ENCODE measurements at regions not wholly inside any gene's neighbourhood (a gene's known extent, or its start where the extent isn't known, plus 50 kb on each side); places are given as distances from the start of the nearest gene placed in this dataset.

DNA sequence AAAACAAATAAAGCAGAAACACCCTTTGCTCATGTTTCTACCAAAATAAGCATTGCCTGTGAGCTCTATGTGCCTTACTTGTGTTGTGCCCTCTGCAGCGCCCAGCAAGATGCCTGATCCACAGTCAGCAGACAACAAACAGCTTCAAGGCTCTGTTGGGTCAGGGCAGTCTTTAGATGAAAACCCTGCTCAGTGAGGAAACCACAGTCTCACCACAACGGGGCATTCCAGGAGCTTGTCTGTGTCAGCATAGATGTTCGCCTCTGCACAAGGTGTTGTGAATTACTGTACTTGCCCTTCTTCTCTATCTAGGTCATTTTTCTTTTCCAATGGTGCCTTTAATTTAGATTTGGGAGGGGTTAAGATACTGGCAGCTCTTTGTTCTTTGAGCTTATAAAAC lies 251.9 kb downstream of the COL4A1 start:
- Histone ChIP-seq H3K4me3 (ENCODE audit: low read depth, low read length) (no peak overlapping the region), H3K9me3 (ENCODE audit: severe bottlenecking) (no peaks in the 10 kb centered on the region), H3K27me3 (ENCODE audit: insufficient read depth, low read depth, severe bottlenecking) (no peaks in the 10 kb centered on the region), H3K27ac (no peak overlapping the region), H3K36me3 (no peaks in the 10 kb centered on the region)
- no peak for DNase-seq
- TF ChIP-seq, protein P1, sequence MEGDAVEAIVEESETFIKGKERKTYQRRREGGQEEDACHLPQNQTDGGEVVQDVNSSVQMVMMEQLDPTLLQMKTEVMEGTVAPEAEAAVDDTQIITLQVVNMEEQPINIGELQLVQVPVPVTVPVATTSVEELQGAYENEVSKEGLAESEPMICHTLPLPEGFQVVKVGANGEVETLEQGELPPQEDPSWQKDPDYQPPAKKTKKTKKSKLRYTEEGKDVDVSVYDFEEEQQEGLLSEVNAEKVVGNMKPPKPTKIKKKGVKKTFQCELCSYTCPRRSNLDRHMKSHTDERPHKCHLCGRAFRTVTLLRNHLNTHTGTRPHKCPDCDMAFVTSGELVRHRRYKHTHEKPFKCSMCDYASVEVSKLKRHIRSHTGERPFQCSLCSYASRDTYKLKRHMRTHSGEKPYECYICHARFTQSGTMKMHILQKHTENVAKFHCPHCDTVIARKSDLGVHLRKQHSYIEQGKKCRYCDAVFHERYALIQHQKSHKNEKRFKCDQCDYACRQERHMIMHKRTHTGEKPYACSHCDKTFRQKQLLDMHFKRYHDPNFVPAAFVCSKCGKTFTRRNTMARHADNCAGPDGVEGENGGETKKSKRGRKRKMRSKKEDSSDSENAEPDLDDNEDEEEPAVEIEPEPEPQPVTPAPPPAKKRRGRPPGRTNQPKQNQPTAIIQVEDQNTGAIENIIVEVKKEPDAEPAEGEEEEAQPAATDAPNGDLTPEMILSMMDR (IDR thresholded peaks at IDR 0.05; ENCODE audit: low read depth, low read length): no peak

DNA sequence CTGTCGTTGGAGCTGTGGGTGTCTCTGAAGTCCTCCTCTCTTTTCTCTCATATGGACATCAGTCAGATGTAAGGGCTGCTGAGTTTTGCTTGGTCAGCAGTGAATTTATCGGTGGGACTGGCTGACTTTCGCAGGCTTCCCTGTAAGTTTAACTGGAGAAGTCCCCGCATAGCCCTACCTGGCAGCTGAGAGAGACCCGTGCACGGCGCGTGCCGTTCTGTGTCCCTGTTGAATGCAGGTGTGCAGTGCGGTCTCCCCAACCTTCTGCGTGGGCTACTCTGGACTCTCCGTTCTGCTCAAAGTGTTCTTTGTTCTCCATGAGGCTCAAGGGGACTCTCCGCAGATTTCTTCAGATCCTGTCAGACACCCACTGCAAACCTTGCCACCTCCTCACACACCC lies 252.9 kb downstream of the COL4A1 start:
- TF ChIP-seq, protein P1 (IDR thresholded peaks at IDR 0.05; ENCODE audit: low read depth, low read length): no peak
- H3K27me3 ChIP-seq (ENCODE audit: insufficient read depth, low read depth, severe bottlenecking): no peaks in the 10 kb centered on the region
- no peak for DNase-seq

DNA sequence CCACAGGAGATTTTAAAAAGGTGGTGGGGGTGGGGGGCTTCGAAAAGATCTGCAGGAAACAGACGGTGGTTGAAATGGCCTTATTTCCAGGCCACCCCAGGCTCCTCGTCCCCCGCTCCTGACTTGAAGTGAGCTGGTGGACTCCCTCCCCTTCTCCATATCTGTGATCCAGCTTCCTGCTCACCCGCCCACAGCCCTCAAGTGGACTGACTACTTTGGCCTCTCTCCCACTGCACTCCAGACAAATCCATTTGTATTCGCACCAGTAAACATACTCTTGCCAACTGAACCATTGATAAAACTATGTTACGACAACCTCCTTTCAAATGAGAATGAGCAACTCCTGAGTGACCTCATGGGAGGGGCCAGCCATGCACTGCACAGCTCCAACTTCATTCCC lies 259.5 kb downstream of the COL4A1 start:
- DNase-seq: no peak
- no peak overlapping the region for H3K27ac ChIP-seq
- H3K4me3 ChIP-seq (ENCODE audit: low read depth, low read length): no peak overlapping the region
- H3K9me3 ChIP-seq (ENCODE audit: severe bottlenecking): peaks cover 5% of the 10 kb centered on the region
- H3K27me3 ChIP-seq (ENCODE audit: insufficient read depth, low read depth, severe bottlenecking): no peaks in the 10 kb centered on the region
- TF ChIP-seq, protein P1 (IDR thresholded peaks at IDR 0.05; ENCODE audit: low read depth, low read length): no peak
- no peaks in the 10 kb centered on the region for H3K36me3 ChIP-seq

More for the DNA sequence above, 252.9 kb downstream of the COL4A1 start:
- Histone ChIP-seq H3K4me3 (ENCODE audit: low read depth, low read length) (no peak overlapping the region), H3K36me3 (no peaks in the 10 kb centered on the region), H3K9me3 (ENCODE audit: severe bottlenecking) (no peaks in the 10 kb centered on the region), H3K27ac (no peak overlapping the region)

DNA sequence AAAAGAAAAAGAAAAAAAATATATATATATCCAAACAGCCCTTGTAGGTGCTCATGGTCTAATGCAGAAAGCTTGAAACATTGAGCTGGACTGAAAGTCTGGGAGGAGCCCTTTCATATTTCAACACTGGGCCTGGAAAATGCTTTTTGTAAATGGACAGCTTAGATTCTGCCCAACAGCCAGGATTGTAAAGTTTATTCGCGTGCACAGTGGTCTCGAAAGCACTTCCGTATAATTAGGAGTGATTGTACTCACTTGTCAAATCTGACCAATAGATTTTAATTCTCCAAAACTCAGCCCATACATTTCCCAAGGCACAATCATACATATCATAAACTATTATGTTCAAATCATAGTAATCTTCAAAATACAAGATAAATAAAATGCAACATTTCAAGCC lies 260.1 kb downstream of the COL4A1 start:
- TF ChIP-seq, protein P1 (IDR thresholded peaks at IDR 0.05; ENCODE audit: low read depth, low read length): no peak
- DNase-seq: no peak
- Histone ChIP-seq H3K27ac (no peak overlapping the region), H3K9me3 (ENCODE audit: severe bottlenecking) (peaks cover 5% of the 10 kb centered on the region), H3K36me3 (no peaks in the 10 kb centered on the region), H3K27me3 (ENCODE audit: insufficient read depth, low read depth, severe bottlenecking) (no peaks in the 10 kb centered on the region), H3K4me3 (ENCODE audit: low read depth, low read length) (no peak overlapping the region)

DNA sequence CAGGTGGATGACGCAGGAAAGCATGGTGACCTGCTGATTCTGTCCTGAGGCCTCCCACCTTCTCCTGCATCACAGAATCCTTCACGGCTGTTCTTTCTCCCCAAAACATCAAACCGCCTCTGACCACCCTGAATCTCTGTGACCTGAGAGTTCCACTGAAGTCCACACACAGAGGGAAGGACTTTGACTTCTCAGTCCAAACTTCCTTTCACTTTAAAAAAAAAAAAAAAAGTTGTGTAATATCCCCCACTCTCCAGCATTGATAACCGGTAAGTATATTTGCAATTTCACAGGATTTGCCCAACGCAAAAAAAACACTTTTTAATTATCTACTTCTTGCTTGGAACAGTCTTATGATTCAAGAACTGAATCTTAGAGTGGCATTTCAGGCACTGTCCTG lies 259.5 kb upstream of the IRS2 start:
- H3K27me3 ChIP-seq (ENCODE audit: insufficient read depth, low read depth, severe bottlenecking): no peaks in the 10 kb centered on the region
- TF ChIP-seq, protein P1 (IDR thresholded peaks at IDR 0.05; ENCODE audit: low read depth, low read length): no peak

DNA sequence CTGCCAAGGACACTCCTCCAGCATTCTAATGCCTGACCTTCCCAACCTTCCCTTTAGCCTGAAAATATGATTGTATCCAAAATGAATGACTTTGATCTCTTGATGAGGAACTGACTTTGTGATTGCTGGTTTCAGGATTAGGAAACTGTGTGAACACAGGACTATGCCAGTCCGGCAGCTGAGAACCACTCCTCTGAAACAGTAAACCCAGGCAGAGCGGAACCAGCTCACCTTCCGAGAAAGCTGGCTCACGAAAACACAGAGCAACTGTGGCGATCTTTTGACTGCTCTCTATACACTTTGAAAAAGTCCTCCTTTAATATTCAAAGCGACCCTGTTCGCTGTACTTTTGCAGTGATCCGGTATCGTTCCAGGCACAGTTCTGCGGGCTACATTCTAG lies 258.8 kb upstream of the IRS2 start:
- TF ChIP-seq, protein P1 (IDR thresholded peaks at IDR 0.05; ENCODE audit: low read depth, low read length): no peak
- H3K36me3 ChIP-seq: no peaks in the 10 kb centered on the region
- peaks cover 9% of the 10 kb centered on the region for H3K9me3 ChIP-seq (ENCODE audit: severe bottlenecking)
- no peak for DNase-seq
- no peak overlapping the region for H3K4me3 ChIP-seq (ENCODE audit: low read depth, low read length)
- H3K27me3 ChIP-seq (ENCODE audit: insufficient read depth, low read depth, severe bottlenecking): no peaks in the 10 kb centered on the region
- H3K27ac ChIP-seq: no peak overlapping the region

More for the DNA sequence above, 259.5 kb upstream of the IRS2 start:
- Histone ChIP-seq H3K36me3 (no peaks in the 10 kb centered on the region), H3K27ac (no peak overlapping the region), H3K9me3 (ENCODE audit: severe bottlenecking) (peaks cover 9% of the 10 kb centered on the region), H3K4me3 (ENCODE audit: low read depth, low read length) (no peak overlapping the region)
- DNase-seq: no peak

Data from WERI-Rb-1 (cell line).